RKO (cell line): ENCODE measurements at regions not wholly inside any gene's neighbourhood (a gene's known extent, or its start where the extent isn't known, plus 50 kb on each side); places are given as distances from the start of the nearest gene placed in this dataset.

Experiments used
- DNase-seq: peaks from one replicate; pipeline ENCODE4 v3.0.0-alpha.2; 2016; ENCODE audit warnings: low spot score

- peak; percentile 92 for DNase-seq
Observed at GRCh38 chr1:212558693-212559480, 49.7 kb upstream of the ATF3 start.
